ENCODE measurements at regions not wholly inside any gene's neighbourhood (a gene's known extent, or its start where the extent isn't known, plus 50 kb on each side); places are given as distances from the start of the nearest gene placed in this dataset.

GRCh38 chr1:189217646-189218045, 1260.0 kb downstream of the BRINP3 start:
- TF ChIP-seq ARNTL (CRISPR knock-in tag; IDR thresholded peaks at IDR 0.05; ENCODE audit: borderline replicate concordance, low read depth) (no peak), RARB (CRISPR knock-in tag; IDR thresholded peaks at IDR 0.05) (no peak), OSR1 (CRISPR knock-in tag; IDR thresholded peaks at IDR 0.05) (no peak), GLIS3 (CRISPR knock-in tag; IDR thresholded peaks at IDR 0.05) (no peak), ZFP3 (CRISPR knock-in tag; IDR thresholded peaks at IDR 0.05) (no peak)

All from SK-N-SH treated with all-trans-retinoic acid at 6 μM for 48 hours (cell line).